HFFc6 (cell line): ENCODE measurements at regions not wholly inside any gene's neighbourhood (a gene's known extent, or its start where the extent isn't known, plus 50 kb on each side); places are given as distances from the start of the nearest gene placed in this dataset.
"Not testable (repeated sequence)": the region's sequence is repeated elsewhere in the genome, so short reads cannot be mapped to it uniquely, and the experiment has no call there.

Source experiments
- DNase-seq: peaks from one replicate; pipeline ENCODE4 v3.0.0-alpha.2; 2018
- H3K27ac Mint-ChIP-seq: 2 replicates; pipeline ENCODE4 v1.8.0; 2020; ENCODE audit warnings: mild to moderate bottlenecking, mixed read lengths
- H3K27me3 Mint-ChIP-seq: 2 replicates; pipeline ENCODE4 v1.8.0; 2021; ENCODE audit warnings: mild to moderate bottlenecking, moderate library complexity, mixed read lengths; ENCODE audit not compliant: insufficient read depth
- H3K36me3 Mint-ChIP-seq: 2 replicates; pipeline ENCODE4 v1.8.0; 2021; ENCODE audit warnings: low read depth, mixed read lengths
- H3K4me1 Mint-ChIP-seq: 2 replicates; pipeline ENCODE4 v1.8.0; 2020; ENCODE audit warnings: low read depth, mixed read lengths
- H3K4me3 Mint-ChIP-seq: 2 replicates; pipeline ENCODE4 v1.8.0; 2020; ENCODE audit warnings: mild to moderate bottlenecking, moderate library complexity, mixed read lengths
- H3K9me3 Mint-ChIP-seq: 2 replicates; pipeline ENCODE4 v1.8.0; 2020; ENCODE audit warnings: mild to moderate bottlenecking, mixed read lengths
- CTCF ChIP-seq: fragments of 200-600 bp; sonication (generic); IDR thresholded peaks from 2 replicates; pipeline ENCODE4 v1.5.0; 2021; ENCODE audit warnings: antibody characterized with exemption, mild to moderate bottlenecking

GRCh38 chr12:30296486-30296885, 399.2 kb downstream of the IPO8 start:
- no peaks in the 10 kb centered on the region for H3K27me3 Mint-ChIP-seq
- no peak overlapping the region for H3K4me3 Mint-ChIP-seq
- peaks cover 76% of the 10 kb centered on the region for H3K9me3 Mint-ChIP-seq
- no peaks in the 10 kb centered on the region for H3K36me3 Mint-ChIP-seq
- DNase-seq, result no peak
- H3K4me1 Mint-ChIP-seq, result no peaks in the 10 kb centered on the region
- no peak overlapping the region for H3K27ac Mint-ChIP-seq
- TF ChIP-seq CTCF, result no peak

GRCh38 chr12:30286345-30286926, 409.2 kb downstream of the IPO8 start:
- no peak overlapping the region for H3K27ac Mint-ChIP-seq
- H3K4me3 Mint-ChIP-seq, result no peak overlapping the region
- H3K27me3 Mint-ChIP-seq, result no peaks in the 10 kb centered on the region
- no peaks in the 10 kb centered on the region for H3K4me1 Mint-ChIP-seq
- peaks cover 32% of the 10 kb centered on the region for H3K9me3 Mint-ChIP-seq
- TF ChIP-seq CTCF, result peak; percentile 58; the same call in 1 of the 2 replicates
- no peaks in the 10 kb centered on the region for H3K36me3 Mint-ChIP-seq
- DNase-seq, result no peak

- Mint-ChIP-seq H3K27me3 (no peaks in the 10 kb centered on the region), H3K36me3 (no peaks in the 10 kb centered on the region), H3K9me3 (peaks cover 54% of the 10 kb centered on the region), H3K27ac (no peak overlapping the region), H3K4me3 (no peak overlapping the region), H3K4me1 (no peaks in the 10 kb centered on the region)
- no peak for DNase-seq
- TF ChIP-seq CTCF, result no peak
These were observed 417.3 kb downstream of the IPO8 start for GRCh38 chr12:30278401-30278800.

- DNase-seq, H3K36me3 Mint-ChIP-seq, H3K4me3 Mint-ChIP-seq, H3K4me1 Mint-ChIP-seq, H3K27me3 Mint-ChIP-seq, H3K27ac Mint-ChIP-seq: not testable (repeated sequence)
- H3K9me3 Mint-ChIP-seq, result peaks cover 47% of the 10 kb centered on the region
These were observed 423.2 kb downstream of the IPO8 start for GRCh38 chr12:30272515-30272914.

- no peak overlapping the region for H3K27ac Mint-ChIP-seq
- no peak for DNase-seq
- no peaks in the 10 kb centered on the region for H3K27me3 Mint-ChIP-seq
- no peaks in the 10 kb centered on the region for H3K36me3 Mint-ChIP-seq
- no peaks in the 10 kb centered on the region for H3K4me1 Mint-ChIP-seq
- H3K9me3 Mint-ChIP-seq, result peaks cover 38% of the 10 kb centered on the region
- H3K4me3 Mint-ChIP-seq, result no peak overlapping the region
- TF ChIP-seq CTCF, result no peak
These were observed 426.2 kb downstream of the IPO8 start for GRCh38 chr12:30269496-30269895.

- H3K4me1 Mint-ChIP-seq, result no peaks in the 10 kb centered on the region
- H3K9me3 Mint-ChIP-seq, result peaks cover 33% of the 10 kb centered on the region
- H3K4me3 Mint-ChIP-seq, result no peak overlapping the region
- no peak overlapping the region for H3K27ac Mint-ChIP-seq
- DNase-seq, result no peak
- no peaks in the 10 kb centered on the region for H3K27me3 Mint-ChIP-seq
- TF ChIP-seq CTCF, result no peak
- H3K36me3 Mint-ChIP-seq, result no peaks in the 10 kb centered on the region
These were observed 427.6 kb downstream of the IPO8 start for GRCh38 chr12:30268041-30268440.
